ENCODE measurements at regions not wholly inside any gene's neighbourhood (a gene's known extent, or its start where the extent isn't known, plus 50 kb on each side); places are given as distances from the start of the nearest gene placed in this dataset.
"Not testable (repeated sequence)": the region's sequence is repeated elsewhere in the genome, so short reads cannot be mapped to it uniquely, and the experiment has no call there.

DNA sequence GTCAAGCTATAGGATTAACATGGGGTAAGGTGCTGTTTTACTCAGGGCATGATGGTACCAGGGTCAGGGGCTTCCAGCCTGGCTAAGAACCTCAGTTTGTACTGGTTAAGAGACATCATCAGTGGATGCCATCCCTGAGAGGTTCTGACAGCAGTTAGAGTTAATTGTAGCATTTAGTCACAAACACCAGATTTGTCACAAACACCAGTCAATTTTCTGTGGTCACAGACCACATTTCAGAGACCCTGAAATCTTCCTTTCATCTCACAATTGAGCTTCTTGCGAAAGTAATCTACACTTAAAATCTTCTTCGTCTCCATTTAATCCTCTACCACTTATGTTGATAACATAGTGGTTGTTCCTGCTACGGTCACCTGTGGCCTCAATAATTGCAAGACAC is 143.0 kb upstream of the EGLN3 start:
- no peaks in the 10 kb centered on the region for H3K36me3 ChIP-seq (ENCODE audit: control insufficient read depth, insufficient read depth, low read length)
- no peaks in the 10 kb centered on the region; the same call in 1 of the 2 replicates for H3K27me3 ChIP-seq (ENCODE audit: control insufficient read depth, insufficient read depth, low read length)
- no peak overlapping the region for H3K27ac ChIP-seq (ENCODE audit: low read depth, low read length)
- H3K9ac ChIP-seq (ENCODE audit: low read depth, low read length) = no peak overlapping the region
- peaks cover 5% of the 10 kb centered on the region for H3K4me1 ChIP-seq (ENCODE audit: control insufficient read depth, insufficient read depth, low read length)
- no peaks in the 10 kb centered on the region for H3K9me3 ChIP-seq (ENCODE audit: control insufficient read depth, insufficient read depth, low read length)
- H3K4me3 ChIP-seq (ENCODE audit: low read depth, low read length) = no peak overlapping the region

DNA sequence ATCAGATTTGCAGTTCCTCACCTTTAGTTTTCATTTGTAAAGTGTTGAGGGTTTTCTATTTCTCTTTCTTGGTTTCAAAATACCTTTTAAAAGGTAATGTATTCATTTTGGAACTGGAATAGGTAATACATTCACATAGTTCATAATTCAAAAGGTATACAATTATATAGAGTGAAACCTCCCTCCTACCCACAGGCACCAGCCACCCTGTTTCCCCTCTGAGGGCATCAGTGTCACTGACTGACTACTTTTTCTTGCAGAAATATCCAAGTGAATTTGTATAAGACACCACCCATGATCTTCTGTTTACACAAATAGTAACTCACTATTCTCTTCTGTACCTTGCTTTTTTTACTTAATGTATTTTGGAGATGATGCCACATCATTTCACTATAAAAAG is 139.6 kb upstream of the EGLN3 start:
- Histone ChIP-seq H3K36me3 (ENCODE audit: control insufficient read depth, insufficient read depth, low read length) (no peaks in the 10 kb centered on the region), H3K27ac (ENCODE audit: low read depth, low read length) (no peak overlapping the region), H3K4me1 (ENCODE audit: control insufficient read depth, insufficient read depth, low read length) (no peaks in the 10 kb centered on the region), H3K4me3 (ENCODE audit: low read depth, low read length) (no peak overlapping the region), H3K27me3 (ENCODE audit: control insufficient read depth, insufficient read depth, low read length) (no peaks in the 10 kb centered on the region), H3K9ac (ENCODE audit: low read depth, low read length) (no peak overlapping the region), H3K9me3 (ENCODE audit: control insufficient read depth, insufficient read depth, low read length) (no peaks in the 10 kb centered on the region)

GRCh38 chr14:34088914-34089313 is 138.0 kb upstream of the EGLN3 start:
- H3K4me3 ChIP-seq (ENCODE audit: low read depth, low read length) = no peak overlapping the region
- H3K27ac ChIP-seq (ENCODE audit: low read depth, low read length) = no peak overlapping the region
- H3K9me3 ChIP-seq (ENCODE audit: control insufficient read depth, insufficient read depth, low read length) = no peaks in the 10 kb centered on the region
- no peaks in the 10 kb centered on the region for H3K27me3 ChIP-seq (ENCODE audit: control insufficient read depth, insufficient read depth, low read length)
- no peaks in the 10 kb centered on the region for H3K4me1 ChIP-seq (ENCODE audit: control insufficient read depth, insufficient read depth, low read length)
- H3K9ac ChIP-seq (ENCODE audit: low read depth, low read length) = no peak overlapping the region
- H3K36me3 ChIP-seq (ENCODE audit: control insufficient read depth, insufficient read depth, low read length) = no peaks in the 10 kb centered on the region

DNA sequence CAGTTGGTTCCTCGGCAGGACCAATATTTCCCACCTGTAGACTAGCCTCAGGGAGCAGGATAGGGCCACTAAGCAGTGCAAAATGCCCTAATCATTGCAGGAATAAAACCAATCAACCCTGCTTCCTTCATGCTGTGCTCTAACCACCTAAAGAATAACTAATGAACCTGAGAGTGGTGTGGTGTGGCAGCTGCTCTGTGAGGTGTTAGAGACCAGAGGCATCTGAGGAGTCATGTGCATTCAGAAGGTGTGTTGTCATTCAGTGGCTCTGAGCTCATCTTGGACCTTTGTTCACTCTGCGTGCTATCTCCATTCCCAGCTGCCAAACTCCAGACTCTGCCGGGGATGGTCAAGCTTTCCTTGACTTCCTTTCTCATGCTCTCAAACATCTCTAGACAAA is 136.7 kb upstream of the EGLN3 start:
- Histone ChIP-seq H3K4me1 (ENCODE audit: control insufficient read depth, insufficient read depth, low read length) (no peaks in the 10 kb centered on the region), H3K27me3 (ENCODE audit: control insufficient read depth, insufficient read depth, low read length) (no peaks in the 10 kb centered on the region), H3K9ac (ENCODE audit: low read depth, low read length) (no peak overlapping the region), H3K4me3 (ENCODE audit: low read depth, low read length) (no peak overlapping the region), H3K9me3 (ENCODE audit: control insufficient read depth, insufficient read depth, low read length) (no peaks in the 10 kb centered on the region), H3K36me3 (ENCODE audit: control insufficient read depth, insufficient read depth, low read length) (no peaks in the 10 kb centered on the region), H3K27ac (ENCODE audit: low read depth, low read length) (no peak overlapping the region)

- no peaks in the 10 kb centered on the region for H3K36me3 ChIP-seq (ENCODE audit: control insufficient read depth, insufficient read depth, low read length)
- 0 out of 2 replicates have a peak, but pooled peaks cover 4% of the 10 kb centered on the region for H3K4me1 ChIP-seq (ENCODE audit: control insufficient read depth, insufficient read depth, low read length)
- no peak overlapping the region for H3K4me3 ChIP-seq (ENCODE audit: low read depth, low read length)
- H3K9ac ChIP-seq (ENCODE audit: low read depth, low read length) = no peak overlapping the region
- no peak overlapping the region for H3K27ac ChIP-seq (ENCODE audit: low read depth, low read length)
- H3K9me3 ChIP-seq (ENCODE audit: control insufficient read depth, insufficient read depth, low read length) = no peaks in the 10 kb centered on the region
- H3K27me3 ChIP-seq (ENCODE audit: control insufficient read depth, insufficient read depth, low read length) = no peaks in the 10 kb centered on the region
These were observed 135.4 kb upstream of the EGLN3 start for GRCh38 chr14:34086223-34086757.

GRCh38 chr14:34085695-34086094 is 134.8 kb upstream of the EGLN3 start:
- no peak overlapping the region for H3K9ac ChIP-seq (ENCODE audit: low read depth, low read length)
- H3K4me1 ChIP-seq (ENCODE audit: control insufficient read depth, insufficient read depth, low read length) = 0 out of 2 replicates have a peak, but pooled peaks cover 6% of the 10 kb centered on the region
- no peaks in the 10 kb centered on the region for H3K27me3 ChIP-seq (ENCODE audit: control insufficient read depth, insufficient read depth, low read length)
- no peak overlapping the region for H3K4me3 ChIP-seq (ENCODE audit: low read depth, low read length)
- H3K27ac ChIP-seq (ENCODE audit: low read depth, low read length) = no peak overlapping the region
- H3K9me3 ChIP-seq (ENCODE audit: control insufficient read depth, insufficient read depth, low read length) = no peaks in the 10 kb centered on the region
- no peaks in the 10 kb centered on the region for H3K36me3 ChIP-seq (ENCODE audit: control insufficient read depth, insufficient read depth, low read length)

- no peaks in the 10 kb centered on the region for H3K36me3 ChIP-seq (ENCODE audit: control insufficient read depth, insufficient read depth, low read length)
- H3K27me3 ChIP-seq (ENCODE audit: control insufficient read depth, insufficient read depth, low read length) = no peaks in the 10 kb centered on the region; the same call in 1 of the 2 replicates
- H3K4me1 ChIP-seq (ENCODE audit: control insufficient read depth, insufficient read depth, low read length) = 0 out of 2 replicates have a peak, but pooled peaks cover 6% of the 10 kb centered on the region
- H3K27ac ChIP-seq (ENCODE audit: low read depth, low read length) = no peak overlapping the region
- no peak overlapping the region for H3K9ac ChIP-seq (ENCODE audit: low read depth, low read length)
- H3K9me3 ChIP-seq (ENCODE audit: control insufficient read depth, insufficient read depth, low read length) = no peaks in the 10 kb centered on the region
- H3K4me3 ChIP-seq (ENCODE audit: low read depth, low read length) = no peak overlapping the region
These were observed 130.8 kb upstream of the EGLN3 start for GRCh38 chr14:34081576-34082136.

DNA sequence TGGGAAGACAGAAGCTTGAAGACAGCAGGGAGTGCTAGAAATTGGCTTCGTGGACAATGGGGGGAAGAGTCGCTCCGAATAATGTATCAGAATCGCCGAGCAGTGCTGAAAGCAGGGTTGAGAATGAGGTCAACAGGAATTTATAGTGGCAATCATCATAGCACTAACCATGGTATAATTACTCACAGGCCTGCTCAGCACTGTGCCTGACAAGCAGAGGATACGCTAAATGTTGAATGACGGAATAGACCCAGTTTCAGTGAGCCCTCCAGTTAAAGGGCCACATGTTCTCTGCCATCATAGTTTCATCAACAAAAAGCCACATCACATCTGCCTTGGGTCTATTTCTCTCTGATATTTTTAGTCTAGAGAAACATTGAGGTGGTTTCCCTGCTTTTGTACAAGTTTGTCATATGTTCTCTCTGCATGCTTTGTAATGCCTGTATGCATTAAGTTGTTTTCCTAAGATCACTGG is 130.3 kb upstream of the EGLN3 start:
- H3K9me3 ChIP-seq (ENCODE audit: control insufficient read depth, insufficient read depth, low read length) = no peaks in the 10 kb centered on the region
- H3K9ac ChIP-seq (ENCODE audit: low read depth, low read length) = no peak overlapping the region
- no peak overlapping the region for H3K4me3 ChIP-seq (ENCODE audit: low read depth, low read length)
- H3K36me3 ChIP-seq (ENCODE audit: control insufficient read depth, insufficient read depth, low read length) = no peaks in the 10 kb centered on the region
- no peak overlapping the region for H3K27ac ChIP-seq (ENCODE audit: low read depth, low read length)
- H3K4me1 ChIP-seq (ENCODE audit: control insufficient read depth, insufficient read depth, low read length) = 0 out of 2 replicates have a peak, but pooled peaks cover 6% of the 10 kb centered on the region
- H3K27me3 ChIP-seq (ENCODE audit: control insufficient read depth, insufficient read depth, low read length) = no peaks in the 10 kb centered on the region; the same call in 1 of the 2 replicates

GRCh38 chr14:34079643-34080042 is 128.8 kb upstream of the EGLN3 start:
- not testable (repeated sequence) for H3K9ac ChIP-seq (ENCODE audit: low read depth, low read length); H3K4me3 ChIP-seq (ENCODE audit: low read depth, low read length); H3K27ac ChIP-seq (ENCODE audit: low read depth, low read length); H3K9me3 ChIP-seq (ENCODE audit: control insufficient read depth, insufficient read depth, low read length); H3K36me3 ChIP-seq (ENCODE audit: control insufficient read depth, insufficient read depth, low read length); H3K4me1 ChIP-seq (ENCODE audit: control insufficient read depth, insufficient read depth, low read length); H3K27me3 ChIP-seq (ENCODE audit: control insufficient read depth, insufficient read depth, low read length)

DNA sequence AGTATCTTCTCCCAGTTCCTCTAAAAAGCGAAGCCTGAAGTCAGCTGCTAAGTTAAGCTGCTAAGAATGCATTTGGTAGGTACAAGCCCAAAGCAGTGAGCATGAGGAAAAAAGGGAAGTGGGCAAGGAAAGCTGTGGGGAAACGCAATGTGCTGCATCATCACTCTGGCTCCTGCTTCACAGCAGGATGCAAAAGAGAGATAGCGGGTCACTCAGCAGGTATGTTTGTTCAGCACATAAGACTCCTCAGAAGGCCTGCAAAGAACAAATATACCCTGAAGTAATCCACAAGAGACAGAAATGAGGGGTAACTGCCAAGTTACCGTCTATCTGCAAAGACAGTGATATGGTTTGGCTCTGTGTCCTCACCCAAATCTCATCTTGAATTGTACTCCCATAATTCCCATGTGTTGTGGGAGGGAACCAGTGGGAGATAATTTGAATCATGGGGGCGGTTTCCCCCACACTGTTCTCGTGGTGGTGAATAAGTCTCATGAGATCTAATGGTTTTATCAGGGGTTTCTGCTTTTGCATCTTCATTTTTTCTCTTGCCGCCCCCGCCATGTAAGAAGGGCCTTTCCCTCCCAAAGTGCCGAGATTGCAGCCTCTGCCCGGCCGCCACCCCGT is 127.4 kb upstream of the EGLN3 start:
- no peak overlapping the region for H3K27ac ChIP-seq (ENCODE audit: low read depth, low read length)
- no peaks in the 10 kb centered on the region for H3K9me3 ChIP-seq (ENCODE audit: control insufficient read depth, insufficient read depth, low read length)
- no peaks in the 10 kb centered on the region; the same call in 1 of the 2 replicates for H3K27me3 ChIP-seq (ENCODE audit: control insufficient read depth, insufficient read depth, low read length)
- no peaks in the 10 kb centered on the region for H3K36me3 ChIP-seq (ENCODE audit: control insufficient read depth, insufficient read depth, low read length)
- no peak overlapping the region for H3K4me3 ChIP-seq (ENCODE audit: low read depth, low read length)
- 0 out of 2 replicates have a peak, but pooled peaks cover 6% of the 10 kb centered on the region for H3K4me1 ChIP-seq (ENCODE audit: control insufficient read depth, insufficient read depth, low read length)
- H3K9ac ChIP-seq (ENCODE audit: low read depth, low read length) = no peak overlapping the region

- H3K27ac ChIP-seq (ENCODE audit: low read depth, low read length) = no peak overlapping the region
- no peaks in the 10 kb centered on the region for H3K9me3 ChIP-seq (ENCODE audit: control insufficient read depth, insufficient read depth, low read length)
- H3K4me1 ChIP-seq (ENCODE audit: control insufficient read depth, insufficient read depth, low read length) = no peaks in the 10 kb centered on the region
- H3K27me3 ChIP-seq (ENCODE audit: control insufficient read depth, insufficient read depth, low read length) = no peaks in the 10 kb centered on the region; the same call in 1 of the 2 replicates
- no peak overlapping the region for H3K9ac ChIP-seq (ENCODE audit: low read depth, low read length)
- H3K4me3 ChIP-seq (ENCODE audit: low read depth, low read length) = no peak overlapping the region
- H3K36me3 ChIP-seq (ENCODE audit: control insufficient read depth, insufficient read depth, low read length) = no peaks in the 10 kb centered on the region
These were observed 125.0 kb upstream of the EGLN3 start for GRCh38 chr14:34075826-34076225.
